Spleen (tissue), 11 donors: ENCODE measurements at regions not wholly inside any gene's neighbourhood (a gene's known extent, or its start where the extent isn't known, plus 50 kb on each side); places are given as distances from the start of the nearest gene placed in this dataset.
"Not testable (repeated sequence)": the region's sequence is repeated elsewhere in the genome, so short reads cannot be mapped to it uniquely, and the experiment has no call there.

Experiments
- DNase-seq: peaks from one replicate; pipeline ENCODE4 v3.0.0-alpha.2; 2020
- H3K27ac ChIP-seq, 8 donors: fragments of 200-600 bp; sonication (generic) in 7 of 8; 1 replicate in 4 of 8; 2 replicates in 4 of 8; pipeline versions ENCODE4 v1.5.0 to v1.8.0; 2016 to 2021; ENCODE audit warnings: inconsistent platforms in 4 of 8, mild to moderate bottlenecking in 4 of 8, moderate library complexity in 1 of 8
- H3K27me3 ChIP-seq, 7 donors: fragments of 200-600 bp; sonication (generic) in 6 of 7; replicated peaks in 1 of 7; 1 replicate in 4 of 7; 2 replicates in 3 of 7; pipeline versions ENCODE4 v1.5.0 to v1.8.0; 2016 to 2021; ENCODE audit warnings: inconsistent platforms in 3 of 7, mild to moderate bottlenecking in 1 of 7
- H3K36me3 ChIP-seq, 6 donors: fragments of 200-600 bp; sonication (generic) in 5 of 6; 1 replicate in 4 of 6; 2 replicates in 2 of 6; pipeline versions ENCODE4 v1.5.0 to v1.8.0; 2016 to 2021; ENCODE audit warnings: inconsistent platforms in 2 of 6
- H3K4me1 ChIP-seq, 6 donors: fragments of 200-600 bp; sonication (generic) in 5 of 6; 1 replicate in 3 of 6; 2 replicates in 3 of 6; pipeline versions ENCODE4 v1.5.0 to v1.8.0; 2016 to 2021; ENCODE audit warnings: inconsistent platforms in 3 of 6
- H3K4me3 ChIP-seq, 8 donors: fragments of 200-600 bp; sonication (generic) in 7 of 8; 1 replicate in 4 of 8; 2 replicates in 4 of 8; pipeline versions ENCODE4 v1.5.0 to v1.8.0; 2016 to 2021; ENCODE audit warnings: inconsistent platforms in 4 of 8, mild to moderate bottlenecking in 4 of 8, moderate library complexity in 2 of 8
- H3K9me3 ChIP-seq, 8 donors: fragments of 200-600 bp; sonication (generic) in 7 of 8; 1 replicate in 4 of 8; 2 replicates in 4 of 8; pipeline versions ENCODE4 v1.5.0 to v1.8.0; 2016 to 2021; ENCODE audit warnings: inconsistent platforms in 4 of 8
- POLR2A ChIP-seq, 3 donors: fragments of 450-650 bp; IDR thresholded peaks; one replicate each; pipeline ENCODE4 v1.5.1; 2017; ENCODE audit warnings: antibody characterized with exemption in 3 of 3, mild to moderate bottlenecking in 1 of 3
- POLR2AphosphoS5 ChIP-seq, 3 donors: sonication (generic); formaldehyde crosslinking; IDR thresholded peaks; one replicate each; pipeline ENCODE4 v1.5.1; 2017; ENCODE audit warnings: antibody characterized with exemption in 3 of 3
- WGBS, 5 donors: extraction: QIAGEN DNeasy Blood & Tissue Kit in 3 of 5; methylation state at CpG; one replicate each; pipeline versions ENCODE4 v1.1.5 to v1.1.7; 2013 to 2018; 5-methylcytosine and 5-hydroxymethylcytosine counted together
- intact Hi-C: fragments of 100-400 bp; cut with DNase I; formaldehyde crosslinking; loops from one replicate; pipeline ENCODE4 v1.15.0; 2023; ENCODE audit warnings: low total_unique reads
- TF ChIP-seq, protein P1 (sequence below), 11 experiments: fragments of 200-600 bp in 7 of 11; fragments of 450-650 bp in 4 of 11; sonication (generic) in 4 of 11; IDR thresholded peaks in 8 of 11; conservative IDR thresholded peaks in 3 of 11; 1 replicate in 7 of 11; 2 replicates in 4 of 11; pipeline versions ENCODE4 v1.4.0 to v1.8.0; 2016 to 2021; ENCODE audit warnings: antibody characterized with exemption in 11 of 11, inconsistent platforms in 4 of 11, mild to moderate bottlenecking in 1 of 11
- donor health status: healthy with polysubstance abuse.
- donor health status: DM: no; HTN: no; CAD: no; lungs with moderate emphysema.
- donor health status: DM: no; HTN: no; CAD: no.
- donor health status: Bipolar disorder and iron deficiency.
- donor health status: healthy.
- donor health status: DM: no; HTN: no; CAD: no.
- donor health status: DM: yes; HTN: yes; CAD: no.

- H3K4me1 ChIP-seq: no peaks in the 10 kb centered on the region
- H3K27me3 ChIP-seq: no peaks in the 10 kb centered on the region
- intact Hi-C loops: no loop called here
- DNase-seq: no peak
- H3K36me3 ChIP-seq: no peaks in the 10 kb centered on the region
- peaks cover 0 to 6% (median 0%) of the 10 kb centered on the region in 8 donors for H3K9me3 ChIP-seq
- 81 to 100% (median 94%) methylated on average over 3 to 7 of the region's 7 CpGs; no CpG with 5 or more reads in 1 of the 5 donors for WGBS, 5 donors
- TF ChIP-seq, protein P1, sequence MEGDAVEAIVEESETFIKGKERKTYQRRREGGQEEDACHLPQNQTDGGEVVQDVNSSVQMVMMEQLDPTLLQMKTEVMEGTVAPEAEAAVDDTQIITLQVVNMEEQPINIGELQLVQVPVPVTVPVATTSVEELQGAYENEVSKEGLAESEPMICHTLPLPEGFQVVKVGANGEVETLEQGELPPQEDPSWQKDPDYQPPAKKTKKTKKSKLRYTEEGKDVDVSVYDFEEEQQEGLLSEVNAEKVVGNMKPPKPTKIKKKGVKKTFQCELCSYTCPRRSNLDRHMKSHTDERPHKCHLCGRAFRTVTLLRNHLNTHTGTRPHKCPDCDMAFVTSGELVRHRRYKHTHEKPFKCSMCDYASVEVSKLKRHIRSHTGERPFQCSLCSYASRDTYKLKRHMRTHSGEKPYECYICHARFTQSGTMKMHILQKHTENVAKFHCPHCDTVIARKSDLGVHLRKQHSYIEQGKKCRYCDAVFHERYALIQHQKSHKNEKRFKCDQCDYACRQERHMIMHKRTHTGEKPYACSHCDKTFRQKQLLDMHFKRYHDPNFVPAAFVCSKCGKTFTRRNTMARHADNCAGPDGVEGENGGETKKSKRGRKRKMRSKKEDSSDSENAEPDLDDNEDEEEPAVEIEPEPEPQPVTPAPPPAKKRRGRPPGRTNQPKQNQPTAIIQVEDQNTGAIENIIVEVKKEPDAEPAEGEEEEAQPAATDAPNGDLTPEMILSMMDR (IDR thresholded peaks at IDR 0.05 in 8 of 11, conservative IDR thresholded peaks at IDR 0.05 in 3 of 11): no peak
- TF ChIP-seq POLR2AphosphoS5 (IDR thresholded peaks at IDR 0.05) (no peak), POLR2A (IDR thresholded peaks at IDR 0.05) (no peak)
- H3K4me3 ChIP-seq: no peak overlapping the region
- no peak overlapping the region for H3K27ac ChIP-seq
Measured at GRCh38 chrX:129086802-129087201, 436.5 kb downstream of the SMARCA1 start.

GRCh38 chrX:129084291-129084690 is 439.0 kb downstream of the SMARCA1 start:
- H3K36me3 ChIP-seq, H3K27ac ChIP-seq, DNase-seq, H3K4me1 ChIP-seq, H3K27me3 ChIP-seq, H3K4me3 ChIP-seq, intact Hi-C loops: not testable (repeated sequence)
- H3K9me3 ChIP-seq: peaks cover 0 to 15% (median 0%) of the 10 kb centered on the region in 8 donors
- WGBS, 5 donors: 79 to 97% (median 94%) methylated on average over 3 of the region's 3 CpGs

DNA sequence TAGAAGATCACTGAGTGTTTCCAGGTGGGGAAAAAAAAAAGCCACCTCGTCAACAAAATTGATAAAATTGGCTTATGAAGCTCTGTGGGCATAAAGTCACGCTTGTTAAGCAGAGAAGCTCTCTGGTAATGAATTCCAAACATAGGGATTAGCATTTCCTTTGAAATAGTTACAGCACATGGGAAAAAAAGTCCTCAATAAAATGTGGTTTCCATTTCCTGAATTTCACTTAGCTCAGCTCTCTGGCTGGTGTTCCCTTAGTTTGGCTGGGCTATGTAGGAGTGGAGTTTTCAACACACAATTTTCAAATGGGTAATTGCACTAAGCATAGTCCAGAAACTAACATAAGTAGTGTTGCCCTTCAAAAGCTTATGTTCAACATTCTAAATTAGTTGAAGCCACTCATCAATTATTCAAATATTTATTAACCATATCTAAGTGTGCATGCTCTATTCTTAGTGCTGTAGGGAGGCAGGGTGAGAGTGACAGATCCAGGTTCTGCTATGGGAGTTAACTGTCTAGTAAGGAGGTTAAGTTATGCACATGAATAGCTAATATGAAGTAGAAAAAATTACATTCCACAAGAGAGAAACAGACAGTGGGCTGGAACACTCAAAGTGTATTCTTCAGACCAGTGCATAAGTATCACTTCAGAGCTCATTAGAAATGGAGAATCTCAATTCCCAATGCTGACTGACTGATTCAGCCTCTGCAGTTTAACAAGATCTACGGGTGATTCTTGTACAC is 445.7 kb downstream of the SMARCA1 start:
- H3K27me3 ChIP-seq: no peaks in the 10 kb centered on the region
- no peaks in the 10 kb centered on the region for H3K36me3 ChIP-seq
- no peak for DNase-seq
- no peak overlapping the region for H3K27ac ChIP-seq
- intact Hi-C loops: no loop called here
- TF ChIP-seq, protein P1 (IDR thresholded peaks at IDR 0.05 in 8 of 11, conservative IDR thresholded peaks at IDR 0.05 in 3 of 11): no peak
- TF ChIP-seq POLR2AphosphoS5 (IDR thresholded peaks at IDR 0.05) (no peak), POLR2A (IDR thresholded peaks at IDR 0.05) (no peak)
- H3K9me3 ChIP-seq: peaks cover 0 to 15% (median 0%) of the 10 kb centered on the region in 8 donors
- H3K4me3 ChIP-seq: no peak overlapping the region
- WGBS, 5 donors: 35 to 55% (median 47%) methylated on average over 3 of the region's 3 CpGs
- H3K4me1 ChIP-seq: no peaks in the 10 kb centered on the region

DNA sequence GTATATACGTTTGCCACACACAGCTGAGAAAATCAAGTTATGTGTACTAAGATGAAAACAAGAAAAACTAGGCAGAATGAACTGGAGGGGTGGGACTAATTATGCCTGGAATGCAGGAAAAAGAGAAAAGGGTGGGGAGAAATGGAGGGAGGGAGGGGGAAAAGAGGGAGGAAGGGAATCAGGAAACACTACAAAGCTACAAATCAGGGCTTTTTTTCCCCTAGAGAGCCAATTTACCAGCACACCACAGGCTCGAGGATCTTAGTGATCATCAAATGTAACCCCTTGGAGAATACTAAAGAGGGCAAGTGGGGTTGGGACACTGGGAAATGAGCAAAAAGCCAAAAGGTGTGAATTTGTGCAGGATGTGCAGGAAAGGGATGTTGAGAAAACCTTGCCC is 451.9 kb downstream of the SMARCA1 start:
- no peak for DNase-seq
- H3K36me3 ChIP-seq: no peaks in the 10 kb centered on the region
- no peak overlapping the region for H3K27ac ChIP-seq
- TF ChIP-seq POLR2A (IDR thresholded peaks at IDR 0.05) (no peak), POLR2AphosphoS5 (IDR thresholded peaks at IDR 0.05) (no peak)
- TF ChIP-seq, protein P1 (IDR thresholded peaks at IDR 0.05 in 8 of 11, conservative IDR thresholded peaks at IDR 0.05 in 3 of 11): no peak
- H3K9me3 ChIP-seq: no peaks in the 10 kb centered on the region
- no peak overlapping the region for H3K4me3 ChIP-seq
- 4 to 26% (median 6%) methylated on average over 2 of the region's 2 CpGs for WGBS, 5 donors
- intact Hi-C loops: no loop called here
- H3K4me1 ChIP-seq: no peaks in the 10 kb centered on the region
- H3K27me3 ChIP-seq: no peaks in the 10 kb centered on the region
